HCT116 (cell line): ENCODE measurements at regions not wholly inside any gene's neighbourhood (a gene's known extent, or its start where the extent isn't known, plus 50 kb on each side); places are given as distances from the start of the nearest gene placed in this dataset.

Experiments used
- ATAC-seq: fragments of 200-7000 bp; cut with Tn5 transposase; 2 replicates; pipeline ENCODE4 v1.9.1; 2020; ENCODE audit warnings: mild to moderate bottlenecking, moderate library complexity
- BruUV-seq: library from RNA; stranded (reverse); fragments of 400-500 nt; replicated peaks from 2 replicates; lab custom pipeline; 2021; lab: Mats Ljungman, UMichigan
- CTCF ChIA-PET: fragments of 300-600 bp; sonication (Branson Sonifier 250); formaldehyde crosslinking; loops from one replicate; lab custom pipeline; 2021; ENCODE audit warnings: antibody characterized with exemption; lab: Charles Lee
- POLR2A ChIA-PET: fragments of 300-600, 350-600 bp; sonication (Branson Sonifier 250); formaldehyde crosslinking; loops from one replicate; lab custom pipeline; 2021; ENCODE audit warnings: antibody characterized with exemption; lab: Charles Lee
- RAD21 ChIA-PET, 2 experiments: fragments of 300-600 bp; sonication (Branson Sonifier 250); formaldehyde crosslinking; loops; one replicate each; lab custom pipeline; 2023; ENCODE audit warnings: low total read pairs in 2 of 2; ENCODE audit not compliant: uncharacterized antibody in 2 of 2, unreplicated experiment in 2 of 2, low non-redundant PET in 1 of 2; lab: Charles Lee
- DNase-seq: peaks from one replicate; pipeline ENCODE4 v3.0.0-alpha.2; 2010; ENCODE audit warnings: low read depth, low spot score
- H2AFZ ChIP-seq: fragments of 200-600 bp; shearing (Covaris generic), sonication (generic); 2 replicates; pipeline ENCODE4 v1.6.1; 2017; ENCODE audit warnings: low read depth, mixed run types, mixed read lengths, antibody characterized with exemption, low read length; ENCODE audit not compliant: poor library complexity, severe bottlenecking
- H3K27ac ChIP-seq: 2 replicates; pipeline ENCODE4 v1.5.1; 2012; ENCODE audit warnings: low read depth, low read length
- H3K27me3 ChIP-seq: fragments of 200-600 bp; sonication (generic); 2 replicates; pipeline ENCODE4 v1.6.1; 2016; ENCODE audit warnings: mixed run types, low read length, mixed read lengths; ENCODE audit not compliant: insufficient read depth
- H3K36me3 ChIP-seq, 2 experiments: fragments of 200-500 bp in 1 of 2; fragments of 200-600 bp in 1 of 2; sonication (Bioruptor generic) in 1 of 2; sonication (generic) in 1 of 2; 2 replicates each; pipeline versions ENCODE4 v1.5.1 to v1.6.1; 2014 to 2016; ENCODE audit warnings: low read length in 2 of 2, inconsistent platforms in 1 of 2, mixed read lengths in 1 of 2, mixed run types in 1 of 2; ENCODE audit not compliant: insufficient read depth in 2 of 2, control insufficient read depth in 1 of 2
- H3K4me1 ChIP-seq, 2 experiments: fragments of 200-600 bp in 1 of 2; sonication (generic) in 1 of 2; 2 replicates each; pipeline versions ENCODE4 v1.5.1 to v1.6.1; 2012 to 2017; ENCODE audit warnings: low read length in 2 of 2, inconsistent platforms in 1 of 2, mild to moderate bottlenecking in 1 of 2, mixed read lengths in 1 of 2, mixed run types in 1 of 2, moderate library complexity in 1 of 2; ENCODE audit not compliant: insufficient read depth in 2 of 2, control insufficient read depth in 1 of 2
- H3K4me2 ChIP-seq: fragments of 200-600 bp; sonication (generic); 2 replicates; pipeline ENCODE4 v1.6.1; 2017; ENCODE audit warnings: mixed run types, low read length, mixed read lengths
- H3K4me3 ChIP-seq, 2 experiments: fragments of 200-600 bp in 1 of 2; sonication (generic) in 1 of 2; replicated peaks in 1 of 2; 2 replicates each; pipeline ENCODE4 v1.5.1; 2011 to 2016; ENCODE audit warnings: low read length in 2 of 2, control low read depth in 1 of 2, low read depth in 1 of 2, mild to moderate bottlenecking in 1 of 2, mixed read lengths in 1 of 2, mixed run types in 1 of 2
- H3K79me2 ChIP-seq: fragments of 200-600 bp; sonication (generic); 2 replicates; pipeline ENCODE4 v1.6.1; 2017; ENCODE audit warnings: mild to moderate bottlenecking, mixed run types, low read length, moderate library complexity, mixed read lengths; ENCODE audit not compliant: insufficient read depth
- H3K9ac ChIP-seq: fragments of 200-600 bp; sonication (generic); 2 replicates; pipeline ENCODE4 v1.6.1; 2016; ENCODE audit warnings: low read length, mixed read lengths
- H3K9me2 ChIP-seq: fragments of 200-600 bp; sonication (generic), shearing (Covaris generic); 2 replicates; pipeline ENCODE4 v1.6.1; 2017; ENCODE audit warnings: mixed run types, mild to moderate bottlenecking, moderate library complexity; ENCODE audit not compliant: insufficient read depth
- H3K9me3 ChIP-seq, 2 experiments: fragments of 200-500 bp in 1 of 2; fragments of 200-600 bp in 1 of 2; sonication (Bioruptor generic) in 1 of 2; sonication (generic) in 1 of 2; 2 replicates each; pipeline ENCODE4 v1.6.1; 2014 to 2017; ENCODE audit warnings: low read length in 2 of 2, mixed read lengths in 2 of 2, inconsistent platforms in 1 of 2, low read depth in 1 of 2, mild to moderate bottlenecking in 1 of 2, mixed run types in 1 of 2, moderate library complexity in 1 of 2; ENCODE audit not compliant: control insufficient read depth in 1 of 2, insufficient read depth in 1 of 2
- H4K20me1 ChIP-seq: fragments of 200-600 bp; sonication (generic), shearing (Covaris generic); 2 replicates; pipeline ENCODE4 v1.6.1; 2017; ENCODE audit warnings: mixed run types, mild to moderate bottlenecking, moderate library complexity; ENCODE audit not compliant: insufficient read depth
- CTCF ChIP-seq, 3 experiments: fragments of 200-600 bp in 1 of 3; sonication (generic) in 1 of 3; IDR thresholded peaks in 2 of 3; conservative IDR thresholded peaks in 1 of 3; 2 replicates each; pipeline ENCODE4 v1.5.1; 2012 to 2017; ENCODE audit warnings: low read depth in 2 of 3, low read length in 2 of 3, antibody characterized with exemption in 1 of 3, borderline replicate concordance in 1 of 3, control low read depth in 1 of 3, mild to moderate bottlenecking in 1 of 3, mixed read lengths in 1 of 3, mixed run types in 1 of 3, moderate library complexity in 1 of 3; ENCODE audit not compliant: insufficient read depth in 1 of 3
- EGR1 ChIP-seq: IDR thresholded peaks from 2 replicates; pipeline ENCODE4 v1.6.1; 2012; ENCODE audit warnings: low read depth
- ELF1 ChIP-seq: IDR thresholded peaks from 2 replicates; pipeline ENCODE4 v1.6.1; 2012; ENCODE audit warnings: low read depth, borderline replicate concordance
- MAX ChIP-seq: IDR thresholded peaks from 2 replicates; pipeline ENCODE4 v1.6.1; 2012
- POLR2AphosphoS5 ChIP-seq: IDR thresholded peaks from 2 replicates; pipeline ENCODE4 v1.6.1; 2011; ENCODE audit warnings: mild to moderate bottlenecking, low read depth, low read length, moderate library complexity
- REST ChIP-seq: IDR thresholded peaks from 2 replicates; pipeline ENCODE4 v1.6.1; 2012; ENCODE audit warnings: low read depth
- SIN3A ChIP-seq: IDR thresholded peaks from 2 replicates; pipeline ENCODE4 v1.6.1; 2012; ENCODE audit warnings: low read depth
- SP1 ChIP-seq: IDR thresholded peaks from 2 replicates; pipeline ENCODE4 v1.6.1; 2012; ENCODE audit warnings: low read depth
- SRF ChIP-seq: IDR thresholded peaks from 2 replicates; pipeline ENCODE4 v1.6.1; 2012; ENCODE audit warnings: low read depth
- TCF7L2 ChIP-seq: IDR thresholded peaks from 2 replicates; pipeline ENCODE4 v1.7.0; 2011; ENCODE audit warnings: borderline replicate concordance, inconsistent platforms; ENCODE audit not compliant: insufficient read depth, insufficient read length; ENCODE audit errors: extremely low read depth
- ZNF274 ChIP-seq: fragments of 200-500 bp; sonication (Bioruptor generic); IDR thresholded peaks from 2 replicates; pipeline ENCODE4 v1.6.1; 2014; ENCODE audit warnings: mild to moderate bottlenecking, low read depth, low read length, inconsistent platforms
- intact Hi-C: fragments of 100-400 bp; cut with micrococcal nuclease; formaldehyde crosslinking; loops from 2 replicates; pipeline ENCODE4 v1.10.0; 2022

- no peak for ATAC-seq
- Histone ChIP-seq H3K27me3 (no peaks in the 10 kb centered on the region), H3K9me3 (peaks cover 3 to 8% of the 10 kb centered on the region in 2 experiments; a peak in 1 of 4 replicates), H2AFZ (no peak overlapping the region), H3K4me3 (no peak overlapping the region), H3K79me2 (no peaks in the 10 kb centered on the region), H3K9me2 (no peaks in the 10 kb centered on the region), H4K20me1 (no peaks in the 10 kb centered on the region), H3K9ac (no peak overlapping the region), H3K36me3 (no peaks in the 10 kb centered on the region), H3K27ac (no peak overlapping the region), H3K4me1 (no peaks in the 10 kb centered on the region), H3K4me2 (no peak overlapping the region)
- BruUV-seq: no TSS peak
- TF ChIP-seq EGR1 (no peak), ZNF274 (no peak), REST (no peak), CTCF (IDR thresholded peaks at IDR 0.05 in 2 of 3, conservative IDR thresholded peaks at IDR 0.05 in 1 of 3; ENCODE audit: borderline replicate concordance in 1 of 3, insufficient read depth in 1 of 3, low read depth in 2 of 3, low read length in 2 of 3) (no peak), MAX (no peak), TCF7L2 (no peak), ELF1 (no peak), SRF (no peak), POLR2AphosphoS5 (no peak), SIN3A (no peak), SP1 (no peak)
- intact Hi-C loops: no loop called here
- ChIA-PET CTCF (no interaction called here), RAD21 (no interaction called here), POLR2A (no interaction called here)
- no peak for DNase-seq
Observed at GRCh38 chr6:67538032-67538431, 1097.0 kb upstream of the ADGRB3 start.
